HG02970 (cell line): ENCODE measurements at regions not wholly inside any gene's neighbourhood (a gene's known extent, or its start where the extent isn't known, plus 50 kb on each side); places are given as distances from the start of the nearest gene placed in this dataset.
A peak's percentile ranks its signal among the peaks of the same experiment; 100 is the strongest.
"Not testable (repeated sequence)": the region's sequence is repeated elsewhere in the genome, so short reads cannot be mapped to it uniquely, and the experiment has no call there.

Source experiments
- ATAC-seq: cut with Tn5 transposase; IDR thresholded peaks from one replicate; pipeline ENCODE4 v1.9.1; 2021; ENCODE audit warnings: mild to moderate bottlenecking, moderate library complexity, moderate number of reproducible peaks; ENCODE audit not compliant: unreplicated experiment, low FRiP score

DNA sequence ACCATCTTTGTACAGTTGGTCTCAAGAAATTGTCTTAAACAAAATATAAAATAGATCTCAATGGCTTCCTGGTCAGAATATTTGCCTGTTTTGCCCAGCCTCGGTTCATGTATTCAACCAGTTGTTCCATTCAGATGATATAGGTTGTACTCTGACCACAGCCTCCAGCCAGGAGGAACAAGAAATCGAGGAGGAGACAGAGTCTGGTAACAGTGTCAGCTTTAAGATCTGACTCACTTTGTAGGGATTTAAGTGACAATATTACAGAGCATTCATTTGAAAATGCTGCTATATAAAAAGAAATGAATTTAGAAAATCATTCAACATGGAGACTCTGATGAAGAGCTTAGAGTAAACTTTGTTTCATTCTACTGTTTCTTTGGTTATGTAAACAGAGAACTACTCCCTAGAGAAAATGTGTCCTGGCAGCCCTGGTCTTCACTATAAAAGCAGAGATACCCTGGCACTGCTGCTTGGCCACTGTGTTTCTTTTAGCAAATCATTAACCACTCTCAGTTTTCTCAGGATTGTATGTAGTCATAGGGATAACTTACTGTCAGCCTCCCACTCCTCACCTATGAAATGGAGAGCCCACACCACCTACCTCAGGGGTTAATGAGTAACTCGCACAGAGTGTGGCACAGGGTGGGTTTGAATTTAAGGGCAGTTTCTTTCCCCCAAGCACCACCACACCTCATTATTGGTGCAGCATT lies 53.5 kb downstream of the PAGE2 start:
- no peak for ATAC-seq

DNA sequence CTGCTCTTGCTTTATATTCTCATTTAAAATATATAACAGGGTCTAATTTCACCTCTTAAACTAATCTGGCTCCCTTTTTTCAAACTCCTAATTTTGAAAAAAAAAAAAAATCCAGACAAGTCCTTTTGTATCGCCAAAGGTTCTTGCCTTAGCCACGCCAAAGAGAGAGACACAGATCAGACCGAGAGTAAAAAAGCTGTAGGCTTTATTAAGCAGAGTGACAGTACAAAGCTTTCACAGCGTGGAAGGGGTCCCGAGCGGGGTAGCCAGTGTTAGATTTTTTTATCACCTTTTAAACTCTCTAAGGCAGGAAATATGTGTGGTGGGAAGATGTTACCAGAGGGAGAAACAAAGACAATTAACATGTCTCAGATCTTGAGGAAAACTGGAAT lies 54.1 kb downstream of the PAGE2 start:
- ATAC-seq: no peak

DNA sequence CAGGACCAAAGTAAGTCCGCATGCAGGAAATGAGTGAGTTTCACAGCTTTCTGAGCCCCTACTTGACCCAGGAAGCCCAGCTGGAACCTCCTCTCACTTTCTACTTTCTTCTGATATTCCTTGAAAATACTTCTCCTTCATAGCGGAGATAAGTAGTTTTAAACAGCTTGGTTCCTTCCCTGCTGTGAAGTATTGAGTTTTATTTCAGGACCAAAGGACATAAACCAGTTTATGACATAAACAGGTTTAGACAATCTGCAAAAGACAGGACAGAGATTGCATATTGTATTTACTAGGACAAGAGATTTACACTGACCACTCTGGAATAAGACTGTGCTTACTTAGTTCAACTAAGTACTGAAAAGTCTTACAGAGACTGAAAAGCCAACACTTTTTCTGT lies 54.8 kb downstream of the PAGE2 start:
- ATAC-seq: no peak

DNA sequence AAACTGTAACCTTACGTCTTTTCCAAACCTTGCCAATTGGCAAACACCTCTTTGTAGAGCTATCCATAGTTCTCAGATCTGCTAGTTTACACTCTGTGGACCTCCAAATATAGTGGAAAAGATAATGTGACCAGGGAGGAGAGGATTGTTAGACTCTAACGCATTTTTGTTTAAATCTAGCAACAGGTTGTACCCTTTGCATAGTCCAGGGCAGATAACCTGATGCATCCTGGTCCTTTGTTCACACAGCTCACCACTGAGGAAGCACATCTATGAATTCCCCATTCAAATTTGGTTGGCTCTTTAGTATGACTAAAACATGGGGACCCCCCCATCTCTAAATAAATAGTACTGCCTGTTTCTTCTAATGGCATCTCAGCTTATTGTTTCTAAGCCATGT lies 55.9 kb downstream of the PAGE2 start:
- no peak for ATAC-seq

DNA sequence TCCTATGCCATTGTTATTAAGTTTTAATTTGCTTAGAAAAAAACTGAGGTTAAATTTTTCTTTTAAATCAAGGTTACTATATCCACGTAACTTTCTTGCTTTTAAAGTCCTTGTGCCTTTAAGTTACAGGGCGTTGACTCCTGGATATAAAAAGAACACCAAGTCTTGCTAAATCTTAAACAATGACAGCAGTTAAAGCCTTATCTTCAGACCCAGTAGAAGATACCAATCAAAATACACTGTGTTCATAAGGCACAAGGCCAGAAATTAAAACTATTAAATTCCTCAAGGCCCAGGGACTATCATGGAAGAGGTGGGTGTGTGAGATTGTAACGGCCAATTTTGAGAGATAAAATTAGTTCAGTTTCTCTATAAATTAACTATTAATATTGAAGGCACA lies 60.4 kb downstream of the PAGE2 start:
- ATAC-seq: no peak

DNA sequence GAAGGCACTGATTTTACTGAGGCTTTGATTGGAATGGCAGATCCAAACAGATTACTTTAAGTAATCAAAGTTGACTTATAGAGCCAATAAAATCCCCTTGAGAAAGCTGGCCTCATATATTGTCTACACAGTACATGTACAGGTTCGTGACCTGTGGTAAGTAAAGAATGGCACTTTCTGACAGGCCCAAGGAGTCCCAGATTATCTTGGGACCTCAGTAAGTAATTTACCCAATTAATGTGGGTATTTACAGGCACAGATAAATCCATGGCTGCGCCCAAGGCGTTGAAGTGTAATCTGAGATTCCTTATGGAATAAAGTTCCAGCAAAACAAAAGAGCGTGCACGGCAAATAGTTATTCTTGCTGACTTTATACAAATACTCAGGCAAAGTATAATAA lies 62.4 kb downstream of the PAGE2 start:
- no peak for ATAC-seq

DNA sequence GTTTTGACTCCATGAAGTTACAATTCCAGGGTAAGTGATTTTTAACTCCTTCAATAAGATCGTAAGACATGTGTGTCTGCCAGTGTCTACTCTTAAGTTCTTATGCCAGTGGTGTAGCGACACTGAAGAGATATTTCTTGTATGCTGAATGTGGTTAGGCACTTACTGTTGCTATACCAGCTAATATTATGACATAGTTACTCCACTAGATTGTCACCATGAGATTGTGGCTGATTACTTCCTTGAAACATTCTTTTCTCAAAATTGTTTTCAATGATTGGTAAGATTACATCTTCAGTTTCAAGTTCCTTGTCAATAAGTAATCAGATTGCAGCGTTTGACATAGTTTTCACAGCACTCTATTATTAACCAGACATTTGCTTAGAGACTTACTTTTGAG lies 60.6 kb upstream of the PAGE5 start:
- no peak for ATAC-seq

DNA sequence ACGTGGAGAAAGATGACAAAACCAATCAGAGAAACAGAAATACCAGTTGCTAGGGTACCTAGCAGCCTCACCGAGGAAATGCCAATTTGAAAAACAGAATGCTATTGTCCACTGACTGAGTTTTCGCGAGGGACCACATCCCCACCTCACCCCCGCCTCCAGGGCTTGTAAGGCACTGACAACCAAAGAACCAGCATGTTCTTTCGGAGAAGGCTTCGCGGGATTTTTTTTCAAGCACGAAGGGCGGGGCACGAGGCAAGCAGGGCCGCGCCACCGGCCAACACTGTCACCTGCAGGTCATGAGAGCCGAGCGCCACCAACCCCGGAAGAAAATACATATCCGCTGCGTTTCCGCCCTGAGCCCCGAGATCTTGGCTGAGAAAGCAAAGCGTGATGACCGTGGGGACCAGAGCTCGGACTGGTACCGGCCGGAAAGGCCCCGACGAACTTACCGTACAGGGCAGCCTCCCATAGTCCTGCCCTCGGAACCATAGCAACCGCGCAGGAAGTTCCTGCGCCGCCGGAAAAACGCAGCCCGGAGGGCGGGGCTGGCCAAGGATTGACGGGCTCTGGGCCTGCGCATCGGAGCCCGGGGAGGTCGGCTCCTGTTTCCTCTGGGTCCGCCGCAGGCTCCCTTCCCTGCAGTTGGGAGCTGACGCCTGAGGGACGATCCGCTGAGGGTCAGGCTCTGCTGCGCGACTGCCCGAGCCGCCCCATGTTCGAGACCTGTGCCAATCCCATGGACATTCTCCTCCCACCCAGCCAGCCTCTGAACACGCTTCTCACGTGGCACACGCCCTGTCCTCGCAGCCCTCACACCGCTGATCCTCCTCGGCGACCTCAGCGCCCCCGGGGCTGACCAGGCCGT lies 59.2 kb upstream of the PAGE5 start:
- ATAC-seq: peak; percentile 91

DNA sequence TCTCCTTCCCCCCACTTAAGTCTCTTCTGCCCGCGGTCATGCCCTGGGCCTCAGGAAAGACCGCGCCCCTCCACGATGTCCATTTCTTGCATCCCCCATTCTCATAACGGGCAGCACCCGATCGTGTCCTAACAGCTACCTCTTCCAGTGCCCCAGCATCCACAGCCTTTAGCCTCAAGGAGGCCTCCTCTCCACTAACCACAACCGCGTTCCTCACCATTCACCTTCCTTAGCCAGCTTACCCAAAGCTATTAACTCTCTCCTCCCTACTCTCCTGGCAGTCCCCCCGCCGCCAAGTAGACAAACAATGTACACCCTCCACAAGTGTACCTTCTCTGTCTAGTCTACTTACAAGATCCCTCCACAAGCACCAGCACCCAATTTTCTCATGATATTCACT lies 58.6 kb upstream of the PAGE5 start:
- no peak for ATAC-seq

DNA sequence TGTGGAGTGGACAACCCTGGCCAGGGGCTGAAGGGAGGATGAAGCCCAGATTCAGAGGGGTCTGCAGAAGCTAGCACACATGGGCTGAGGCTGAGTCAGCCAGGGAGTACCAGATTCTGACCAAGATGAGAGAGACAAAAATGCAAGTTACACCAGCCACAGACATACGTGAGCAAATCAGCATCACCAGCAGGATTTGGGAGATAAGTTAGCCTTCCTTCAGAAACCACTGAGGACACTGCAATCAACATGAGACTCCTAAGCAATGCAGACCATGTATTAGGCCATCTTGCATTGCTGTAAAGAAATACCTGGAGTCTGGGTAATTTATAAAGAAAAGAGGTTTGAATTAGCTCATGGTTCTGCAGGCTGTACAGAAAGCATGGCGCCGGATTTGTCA lies 57.0 kb upstream of the PAGE5 start:
- no peak for ATAC-seq

DNA sequence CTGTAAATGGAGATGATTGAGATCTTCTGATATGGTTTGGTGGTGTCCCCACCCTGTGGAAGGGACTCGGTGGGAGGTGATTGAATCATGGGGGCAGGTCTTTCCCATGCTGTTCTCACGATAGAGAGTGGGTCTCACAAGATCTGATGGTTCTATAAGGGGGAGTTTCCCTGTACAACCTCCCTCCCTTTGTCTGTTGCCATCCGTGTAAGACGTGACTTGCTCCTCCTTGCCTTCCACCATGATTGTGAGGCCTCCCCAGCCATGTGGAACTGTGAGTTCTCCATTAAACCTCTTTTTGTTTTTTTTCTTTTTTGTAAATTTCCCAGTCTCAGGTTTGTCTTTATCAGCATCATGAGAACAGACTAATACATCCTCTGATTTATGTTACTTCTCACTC lies 55.1 kb upstream of the PAGE5 start:
- ATAC-seq: not testable (repeated sequence)

DNA sequence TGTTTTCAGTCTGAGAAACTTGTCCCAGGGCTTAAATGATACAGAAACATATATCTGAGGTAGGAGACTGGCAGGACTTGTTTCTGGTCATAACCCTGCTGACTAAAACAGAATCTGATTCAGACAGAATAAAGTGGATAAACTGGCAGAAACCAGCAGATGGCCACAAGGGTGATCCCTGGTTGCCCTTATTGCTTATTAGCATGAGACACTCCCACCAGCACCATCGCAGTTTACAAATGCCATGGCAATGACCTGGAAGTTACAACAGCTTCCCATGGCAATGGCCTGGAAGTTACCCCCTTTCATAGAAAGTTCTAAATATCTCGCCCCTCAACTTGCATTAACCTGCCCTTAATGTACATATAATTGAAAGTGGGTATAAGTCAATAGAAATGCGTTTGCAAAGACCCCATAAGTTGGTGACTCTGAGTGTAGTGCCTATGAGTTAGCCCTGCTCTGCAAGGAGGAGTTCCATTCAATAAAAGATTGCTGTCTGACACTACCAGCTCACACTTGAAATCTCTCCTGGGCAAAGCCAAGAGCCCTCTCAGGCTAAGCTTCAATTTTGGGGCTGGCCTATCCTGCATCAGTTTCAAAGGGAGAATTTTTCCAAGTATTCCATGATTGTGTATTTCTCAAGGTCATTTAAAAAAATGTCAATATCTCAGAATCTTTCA lies 52.9 kb upstream of the PAGE5 start:
- ATAC-seq: no peak

DNA sequence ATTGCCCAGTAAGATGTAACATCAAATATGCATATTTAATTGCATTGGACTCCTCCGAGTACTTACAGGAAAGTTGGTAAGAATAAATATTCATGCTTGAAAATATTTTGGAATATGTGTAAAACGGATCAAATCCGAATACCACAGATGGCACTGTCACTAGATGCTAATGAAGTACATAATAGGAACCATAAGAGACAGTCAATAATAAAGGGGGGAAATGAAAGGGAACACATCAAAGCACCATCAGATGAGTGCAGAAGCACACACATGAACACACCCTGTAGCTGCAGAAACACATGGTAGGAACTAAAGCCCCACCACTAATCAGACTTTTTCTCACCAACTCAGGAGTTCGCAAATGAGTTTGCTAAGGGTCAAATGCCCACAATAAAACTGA lies 52.2 kb upstream of the PAGE5 start:
- no peak for ATAC-seq

DNA sequence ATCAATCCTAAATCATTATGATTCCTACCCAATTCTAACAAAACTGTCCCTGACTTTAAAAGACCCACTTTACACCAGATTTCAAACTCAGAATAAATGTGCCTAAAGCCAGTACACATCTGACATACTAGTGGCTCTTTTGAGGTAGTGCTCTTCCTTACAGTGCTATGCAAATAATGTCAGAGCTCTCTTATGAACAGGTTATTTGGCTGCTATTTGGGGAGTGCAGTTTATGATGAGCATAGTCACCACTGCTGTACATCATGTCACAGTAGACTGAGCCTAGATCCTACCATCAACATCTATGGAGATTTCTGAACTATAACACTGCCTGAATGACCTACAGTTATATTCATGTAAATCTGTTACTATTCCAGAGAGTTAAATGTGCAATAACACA lies 50.4 kb upstream of the PAGE5 start:
- no peak for ATAC-seq
